Right lobe of liver (tissue), 6 donors: ENCODE measurements at regions not wholly inside any gene's neighbourhood (a gene's known extent, or its start where the extent isn't known, plus 50 kb on each side); places are given as distances from the start of the nearest gene placed in this dataset.
"Not testable (repeated sequence)": the region's sequence is repeated elsewhere in the genome, so short reads cannot be mapped to it uniquely, and the experiment has no call there.

Source experiments
- ATAC-seq, 4 donors: fragments of 200-7000 bp; cut with Tn5 transposase; one replicate each; pipeline ENCODE4 v1.9.1; 2020; ENCODE audit warnings: mild to moderate bottlenecking in 4 of 4, moderate library complexity in 4 of 4
- DNase-seq, 3 donors: peaks; one replicate each; pipeline ENCODE4 v3.0.0-alpha.2; 2020
- H3K27ac ChIP-seq, 3 donors: fragments of 200-600 bp; one replicate each; pipeline ENCODE4 v1.8.0; 2022
- H3K27me3 ChIP-seq, 2 donors: fragments of 200-600 bp; one replicate each; pipeline ENCODE4 v1.8.0; 2022
- H3K36me3 ChIP-seq, 4 donors: fragments of 200-600 bp; sonication (generic) in 1 of 4; one replicate each; pipeline versions ENCODE4 v1.5.1 to v1.8.0; 2017 to 2022; ENCODE audit warnings: control low read depth in 1 of 4
- H3K4me1 ChIP-seq, 4 donors: fragments of 200-600 bp; sonication (generic) in 1 of 4; one replicate each; pipeline versions ENCODE4 v1.5.1 to v1.8.0; 2017 to 2022; ENCODE audit warnings: control low read depth in 1 of 4
- H3K4me3 ChIP-seq, 3 donors: fragments of 200-600 bp; one replicate each; pipeline ENCODE4 v1.8.0; 2022
- H3K9me3 ChIP-seq, 4 donors: fragments of 200-600 bp; sonication (generic) in 1 of 4; one replicate each; pipeline versions ENCODE4 v1.5.1 to v1.8.0; 2017 to 2022; ENCODE audit warnings: control low read depth in 1 of 4
- CTCF ChIP-seq, 4 donors: fragments of 200-600 bp in 3 of 4; fragments of 450-650 bp in 1 of 4; IDR thresholded peaks; one replicate each; pipeline versions ENCODE4 v1.5.1 to v1.8.0; 2016 to 2022; ENCODE audit warnings: antibody characterized with exemption in 4 of 4, mild to moderate bottlenecking in 2 of 4
- POLR2A ChIP-seq: fragments of 450-650 bp; IDR thresholded peaks from one replicate; pipeline ENCODE4 v1.6.1; 2017; ENCODE audit warnings: antibody characterized with exemption, mild to moderate bottlenecking
- WGBS: methylation state at CpG from one replicate; pipeline ENCODE4 v1.1.6; 2018; ENCODE audit warnings: low coverage, low lambda C conversion rate; ENCODE audit not compliant: insufficient coverage; ENCODE audit errors: missing lambda C conversion rate; 5-methylcytosine and 5-hydroxymethylcytosine counted together
- intact Hi-C, 2 donors: fragments of 100-400 bp; cut with DNase I; formaldehyde crosslinking; loops; one replicate each; pipeline versions ENCODE4 v1.11.2 to v1.14.1; 2022
- donor health status: DM: no; HTN: yes; CAD: no.
- donor health status: DM: no; HTN: no; CAD: no.
- donor health status: DM: no; HTN: no; CAD: no.
- donor health status: DM: no; HTN: yes; CAD: no.
- donor health status: DM: no; HTN: yes; CAD: no.

DNA sequence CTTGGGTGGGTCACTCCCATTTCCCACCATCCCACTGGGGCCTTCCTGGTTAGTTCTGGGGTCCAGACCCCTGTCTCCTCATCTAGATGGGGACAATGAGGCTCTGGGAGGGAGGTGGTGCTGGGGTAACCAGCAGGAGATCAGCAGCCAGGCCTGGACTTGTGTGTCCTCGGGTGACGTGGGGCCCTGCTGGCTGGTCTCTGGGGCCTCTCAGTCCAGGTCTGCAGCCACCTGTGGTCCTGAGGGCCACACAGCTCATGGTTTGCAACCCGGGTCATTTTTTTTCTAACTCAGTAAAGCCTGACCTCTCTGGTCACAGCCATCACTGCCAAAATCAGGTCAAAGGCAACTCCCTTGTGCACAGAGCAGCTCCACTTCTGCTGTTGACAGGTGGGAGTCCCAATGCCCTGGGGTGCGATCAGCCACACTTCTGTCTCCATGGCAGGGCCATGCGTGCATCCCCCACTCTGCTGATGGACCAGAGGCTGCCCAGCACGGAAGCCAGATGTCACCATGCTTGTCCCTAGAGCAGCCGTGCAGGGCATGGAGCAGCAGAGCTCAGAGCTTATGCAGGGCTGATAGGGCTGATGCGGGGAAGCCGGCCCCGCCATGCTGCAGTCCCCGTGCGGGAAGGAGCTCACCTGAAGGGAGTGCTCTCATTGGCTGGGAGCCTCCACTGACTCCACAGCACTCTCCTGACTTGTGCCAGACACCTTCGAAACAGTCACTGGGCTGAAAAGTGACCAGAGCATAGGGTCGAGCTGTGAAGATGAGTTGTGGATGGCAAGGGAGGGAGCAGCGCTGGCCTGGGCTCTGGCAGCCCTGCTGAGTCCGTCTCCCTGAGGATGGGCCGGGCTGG, 250.9 kb downstream of the ADGRD1 start:
- Histone ChIP-seq H3K27ac (no peak overlapping the region), H3K27me3 (no peaks in the 10 kb centered on the region), H3K4me1 (no peaks in the 10 kb centered on the region), H3K4me3 (no peak overlapping the region), H3K9me3 (no peaks in the 10 kb centered on the region), H3K36me3 (no peaks in the 10 kb centered on the region)
- 20% methylated on average over 3 of the region's 17 CpGs for WGBS
- intact Hi-C loops, result no loop called here
- no peak for DNase-seq
- no peak for ATAC-seq
- TF ChIP-seq POLR2A (no peak), CTCF (IDR thresholded peaks at IDR 0.05) (no peak)

DNA sequence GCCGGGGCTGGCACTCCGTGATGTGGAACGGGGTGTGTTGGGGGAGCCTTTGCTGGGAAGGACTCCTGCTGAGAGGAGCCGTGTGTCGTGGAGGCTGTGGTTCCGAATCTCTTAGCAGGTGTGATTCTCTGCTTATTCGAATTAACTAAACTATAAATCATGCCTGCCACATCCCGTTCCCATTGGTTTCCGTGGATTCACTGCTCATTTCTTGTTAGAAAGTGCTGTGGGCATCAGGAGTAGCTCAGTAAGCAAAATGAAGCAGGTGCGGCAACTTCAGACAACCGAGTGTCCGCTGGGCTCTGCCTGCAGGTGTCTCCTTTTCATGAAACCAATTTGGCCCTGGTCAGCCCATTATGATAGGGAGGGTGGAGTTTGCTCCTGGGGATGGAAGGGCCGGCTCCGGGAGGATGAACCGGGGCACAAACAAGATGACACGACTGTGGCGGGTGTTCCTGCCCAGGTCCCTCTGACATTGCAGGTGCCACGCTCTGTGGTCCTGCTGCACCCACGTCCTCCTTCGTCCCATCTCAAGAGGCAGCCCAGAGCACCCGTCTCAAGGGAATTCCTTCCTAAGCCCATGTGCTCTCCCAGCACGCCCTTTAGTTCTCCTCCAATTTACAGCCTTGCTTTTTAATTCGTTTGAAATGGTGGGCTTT, 251.7 kb downstream of the ADGRD1 start:
- ATAC-seq, H3K4me3 ChIP-seq, DNase-seq, intact Hi-C loops, H3K4me1 ChIP-seq, H3K36me3 ChIP-seq, H3K9me3 ChIP-seq, H3K27me3 ChIP-seq, H3K27ac ChIP-seq: not testable (repeated sequence)
- WGBS, result 46% methylated on average over 8 of the region's 23 CpGs

DNA sequence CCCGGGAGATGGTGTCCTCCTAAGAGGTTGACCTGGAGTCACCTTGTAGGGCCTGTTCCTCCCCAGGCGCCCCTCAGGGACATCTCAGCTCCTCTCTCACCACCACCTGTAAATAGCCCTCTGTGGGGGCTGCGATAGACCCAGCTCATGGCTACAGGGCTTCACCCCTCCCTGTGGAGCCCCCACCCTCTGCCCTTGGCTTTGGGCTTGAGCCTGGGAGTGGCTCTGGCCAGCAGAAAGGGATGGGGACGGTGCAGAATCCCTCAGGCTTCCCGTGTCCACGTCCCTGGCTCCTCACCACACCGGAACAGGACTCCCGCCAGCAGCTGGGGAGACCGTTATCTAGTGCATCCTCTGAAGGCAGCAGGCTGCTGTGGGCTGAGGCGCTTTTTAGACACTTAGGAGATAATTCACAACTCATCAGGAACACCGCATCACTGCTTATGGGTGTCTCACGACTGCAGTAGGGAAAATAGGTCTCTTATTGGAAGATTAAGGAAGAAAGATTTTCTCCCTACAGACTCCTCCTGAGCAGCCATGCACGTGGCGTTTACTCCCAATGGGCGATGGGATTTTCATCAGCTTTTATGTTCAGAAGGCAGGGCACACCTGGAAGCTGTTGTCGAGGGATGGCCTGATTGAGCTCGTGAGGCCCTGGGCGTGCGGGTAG, 253.1 kb downstream of the ADGRD1 start:
- H3K4me1 ChIP-seq, H3K27ac ChIP-seq, H3K4me3 ChIP-seq, H3K36me3 ChIP-seq, H3K27me3 ChIP-seq, DNase-seq, intact Hi-C loops, ATAC-seq, H3K9me3 ChIP-seq: not testable (repeated sequence)
- 47% methylated on average over 4 of the region's 19 CpGs for WGBS

GRCh38 chr12:131207300-131207660, 253.6 kb downstream of the ADGRD1 start:
- H3K4me1 ChIP-seq, H3K9me3 ChIP-seq, H3K27me3 ChIP-seq, ATAC-seq, DNase-seq, H3K36me3 ChIP-seq, H3K27ac ChIP-seq, intact Hi-C loops, H3K4me3 ChIP-seq: not testable (repeated sequence)
- WGBS, result no CpG with 5 or more reads among the region's 12 CpGs

GRCh38 chr12:131207841-131208240, 254.1 kb downstream of the ADGRD1 start:
- intact Hi-C loops, result not testable (repeated sequence)

GRCh38 chr12:131208425-131208824, 254.7 kb downstream of the ADGRD1 start:
- ATAC-seq (no peak), DNase-seq (no peak)
- Histone ChIP-seq H3K27ac (no peak overlapping the region), H3K9me3 (no peaks in the 10 kb centered on the region), H3K4me1 (no peaks in the 10 kb centered on the region), H3K4me3 (no peak overlapping the region), H3K36me3 (no peaks in the 10 kb centered on the region), H3K27me3 (no peaks in the 10 kb centered on the region)
- WGBS, result 20% methylated on average over 1 of the region's 5 CpGs
- TF ChIP-seq POLR2A (no peak), CTCF (IDR thresholded peaks at IDR 0.05) (no peak)
- intact Hi-C loops, result no loop called here

More at GRCh38 chr12:131207841-131208240, 254.1 kb downstream of the ADGRD1 start:
- H3K27me3 ChIP-seq, DNase-seq, H3K4me1 ChIP-seq, H3K27ac ChIP-seq, H3K36me3 ChIP-seq, H3K9me3 ChIP-seq, H3K4me3 ChIP-seq, ATAC-seq: not testable (repeated sequence)
- WGBS, result no CpG with 5 or more reads among the region's 21 CpGs
